ENCODE measurements at regions not wholly inside any gene's neighbourhood (a gene's known extent, or its start where the extent isn't known, plus 50 kb on each side); places are given as distances from the start of the nearest gene placed in this dataset.

GRCh38 chr10:10497245-10497644, 520.4 kb upstream of the CELF2 start:
- H3K4me3 ChIP-seq (ENCODE audit: insufficient read depth, low read depth, low read length): no peak overlapping the region
- peak overlapping the region; percentile 48; the same call in 1 of the 2 replicates for H4K91ac ChIP-seq (ENCODE audit: insufficient read depth, low read depth, low read length)
- peaks cover 5% of the 10 kb centered on the region for H3K9me3 ChIP-seq (ENCODE audit: control insufficient read depth, insufficient read depth, low read length)
- BruUV-seq (replicated peaks): no TSS peak
- peak overlapping the region; percentile 2; the same call in 2 of the 3 replicates for H2BK15ac ChIP-seq (ENCODE audit: low read depth, low read length)
- peak overlapping the region; percentile 37 for H2BK5ac ChIP-seq (ENCODE audit: low read depth, low read length, poor library complexity, severe bottlenecking)
- in situ Hi-C loops (cut with MboI; ENCODE audit: low sequenced_read_pairs) (no loop called here), dilution Hi-C loops (cut with HindIII; ENCODE audit: low sequenced_read_pairs, unreplicated experiment) (no loop called here), intact Hi-C loops (cut with micrococcal nuclease) (no loop called here)
- H3K36me3 ChIP-seq (ENCODE audit: control insufficient read depth, insufficient read depth, low read length): no peaks in the 10 kb centered on the region
- no peak overlapping the region for H3K4me2 ChIP-seq (ENCODE audit: low read depth, low read length)
- ChIA-PET CTCF (interaction anchor here (0.6 kb wide), 1 partner anchor 26 kb away, joined by 4 read pairs; no protein-coding TSS in a partner anchor), POLR2A (ENCODE audit: unreplicated experiment) (no interaction called here)
- no peak for DNase-seq
- H3K9ac ChIP-seq (ENCODE audit: low read depth, low read length): no peak overlapping the region
- H3K56ac ChIP-seq (ENCODE audit: extremely low read depth, insufficient read depth, low read length): no peak overlapping the region
- H4K8ac ChIP-seq (ENCODE audit: low read depth in 2 of 2, low read length in 2 of 2): no peak overlapping the region
- peak overlapping the region; percentile 38; the same call in 1 of the 2 replicates for H2BK120ac ChIP-seq (ENCODE audit: low read depth, low read length)
- TF ChIP-seq RFX5 (IDR thresholded peaks at IDR 0.05; ENCODE audit: low read depth, low read length) (no peak), USF2 (IDR thresholded peaks at IDR 0.05; ENCODE audit: low read depth, low read length) (no peak), POLR2A (IDR thresholded peaks at IDR 0.05; ENCODE audit: low read depth, low read length) (no peak), FOS (IDR thresholded peaks at IDR 0.05; ENCODE audit: low read depth, low read length) (no peak), CTCF (conservative IDR thresholded peaks at IDR 0.05; ENCODE audit: low read depth, low read length) (no peak)
- ATAC-seq (ENCODE audit: low read depth): no peak
- no peak overlapping the region for H4K5ac ChIP-seq (ENCODE audit: low read depth, low read length)
- H3K4ac ChIP-seq (ENCODE audit: low read depth, low read length): peak overlapping the region; percentile 52; the same call in 1 of the 2 replicates
- no peak overlapping the region for H3K27ac ChIP-seq (ENCODE audit: insufficient read depth, low read length)
- no peak overlapping the region; the same call in 1 of the 2 replicates for H3K18ac ChIP-seq (ENCODE audit: low read depth, low read length)
- peak overlapping the region; percentile 81 for H2AK9ac ChIP-seq (replicated peaks; ENCODE audit: low read depth, low read length, poor library complexity)
- no peaks in the 10 kb centered on the region for H3K27me3 ChIP-seq (ENCODE audit: control insufficient read depth, insufficient read depth, low read length)
- WGBS, 2 experiments (ENCODE audit: extremely low coverage in 2 of 2, insufficient read length in 1 of 2): no CpG with 5 or more reads among the region's 3 CpGs
- H3K4me1 ChIP-seq (ENCODE audit: control insufficient read depth, insufficient read depth, low read length): peaks cover 10% of the 10 kb centered on the region
- no peak overlapping the region; the same call in 1 of the 2 replicates for H2BK20ac ChIP-seq (ENCODE audit: low read depth, low read length)
- no peak overlapping the region for H3K23ac ChIP-seq (ENCODE audit: low read depth, low read length)
- H3K14ac ChIP-seq (replicated peaks; ENCODE audit: low read depth, low read length): no peak overlapping the region
- no peak overlapping the region for H2AK5ac ChIP-seq (ENCODE audit: low read depth, low read length)
- no peaks in the 10 kb centered on the region; the same call in 1 of the 2 replicates for H3K9me1 ChIP-seq (ENCODE audit: insufficient read depth, low read length)
- no peak overlapping the region for H2AFZ ChIP-seq (replicated peaks; ENCODE audit: low read length, poor library complexity)
- H3K79me1 ChIP-seq (ENCODE audit: low read depth in 1 of 2, low read length in 2 of 2): no peaks in the 10 kb centered on the region
- H4K20me1 ChIP-seq (ENCODE audit: insufficient read depth, low read length): no peaks in the 10 kb centered on the region

All from IMR-90 (cell line).